ENCODE measurements at regions not wholly inside any gene's neighbourhood (a gene's known extent, or its start where the extent isn't known, plus 50 kb on each side); places are given as distances from the start of the nearest gene placed in this dataset.

DNA sequence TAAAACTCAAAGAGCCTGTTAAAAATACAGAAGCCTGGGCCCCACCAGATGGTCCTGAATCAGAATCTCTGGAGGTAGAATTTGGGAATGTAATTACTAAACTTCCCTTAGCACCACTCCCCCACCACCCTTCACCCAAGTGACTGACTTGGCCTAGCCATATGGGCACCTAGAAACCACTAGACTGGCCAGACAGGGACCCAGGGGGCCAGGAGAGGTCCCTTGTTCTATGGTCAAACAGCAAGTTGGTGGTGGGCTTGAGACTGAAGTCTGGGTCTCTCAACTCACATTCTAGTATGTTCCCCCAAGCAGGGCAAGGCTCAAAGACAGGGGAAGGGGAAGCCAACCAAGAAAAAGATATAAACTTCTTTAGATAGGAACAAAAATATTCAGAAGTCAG, 301.5 kb upstream of the TLE3 start:
- TF ChIP-seq, protein P1, sequence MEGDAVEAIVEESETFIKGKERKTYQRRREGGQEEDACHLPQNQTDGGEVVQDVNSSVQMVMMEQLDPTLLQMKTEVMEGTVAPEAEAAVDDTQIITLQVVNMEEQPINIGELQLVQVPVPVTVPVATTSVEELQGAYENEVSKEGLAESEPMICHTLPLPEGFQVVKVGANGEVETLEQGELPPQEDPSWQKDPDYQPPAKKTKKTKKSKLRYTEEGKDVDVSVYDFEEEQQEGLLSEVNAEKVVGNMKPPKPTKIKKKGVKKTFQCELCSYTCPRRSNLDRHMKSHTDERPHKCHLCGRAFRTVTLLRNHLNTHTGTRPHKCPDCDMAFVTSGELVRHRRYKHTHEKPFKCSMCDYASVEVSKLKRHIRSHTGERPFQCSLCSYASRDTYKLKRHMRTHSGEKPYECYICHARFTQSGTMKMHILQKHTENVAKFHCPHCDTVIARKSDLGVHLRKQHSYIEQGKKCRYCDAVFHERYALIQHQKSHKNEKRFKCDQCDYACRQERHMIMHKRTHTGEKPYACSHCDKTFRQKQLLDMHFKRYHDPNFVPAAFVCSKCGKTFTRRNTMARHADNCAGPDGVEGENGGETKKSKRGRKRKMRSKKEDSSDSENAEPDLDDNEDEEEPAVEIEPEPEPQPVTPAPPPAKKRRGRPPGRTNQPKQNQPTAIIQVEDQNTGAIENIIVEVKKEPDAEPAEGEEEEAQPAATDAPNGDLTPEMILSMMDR (IDR thresholded peaks at IDR 0.05): no peak
- no peaks in the 10 kb centered on the region for H3K36me3 ChIP-seq
- H3K4me1 ChIP-seq: no peaks in the 10 kb centered on the region
- DNase-seq (no peak), ATAC-seq (no peak)
- H3K4me3 ChIP-seq: no peak overlapping the region
- no peaks in the 10 kb centered on the region for H3K9me3 ChIP-seq
- H3K27ac ChIP-seq: no peak overlapping the region
- intact Hi-C loops (cut with DNase I): no loop called here
- peaks cover 0 to 16% of the 10 kb centered on the region in 2 donors for H3K27me3 ChIP-seq

DNA sequence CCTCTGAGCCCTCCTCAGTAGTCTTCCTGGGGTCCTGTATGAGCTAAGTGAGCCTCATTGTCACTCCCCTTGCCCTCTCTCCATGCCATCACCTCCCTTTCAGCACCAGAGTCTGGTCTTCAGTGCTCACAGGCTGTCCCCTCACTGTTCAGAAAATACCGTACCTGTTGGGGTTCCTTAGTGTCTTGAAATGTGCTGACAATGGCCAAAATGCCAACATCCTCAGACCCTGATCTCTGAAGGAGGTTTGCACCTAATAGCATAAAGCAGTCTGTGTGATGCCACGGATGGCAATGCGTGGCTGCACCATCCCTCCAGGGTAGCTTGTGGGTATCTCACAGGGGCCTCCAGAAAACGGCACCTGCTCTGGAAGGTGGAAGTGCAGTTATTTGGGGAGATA, 301.0 kb upstream of the TLE3 start:
- Histone ChIP-seq H3K27me3 (peaks cover 0 to 14% of the 10 kb centered on the region in 2 donors), H3K4me1 (no peaks in the 10 kb centered on the region), H3K36me3 (no peaks in the 10 kb centered on the region), H3K27ac (no peak overlapping the region), H3K9me3 (no peaks in the 10 kb centered on the region), H3K4me3 (no peak overlapping the region)
- TF ChIP-seq, protein P1 (IDR thresholded peaks at IDR 0.05): no peak
- no peak for DNase-seq
- no peak for ATAC-seq
- intact Hi-C loops (cut with DNase I): no loop called here

DNA sequence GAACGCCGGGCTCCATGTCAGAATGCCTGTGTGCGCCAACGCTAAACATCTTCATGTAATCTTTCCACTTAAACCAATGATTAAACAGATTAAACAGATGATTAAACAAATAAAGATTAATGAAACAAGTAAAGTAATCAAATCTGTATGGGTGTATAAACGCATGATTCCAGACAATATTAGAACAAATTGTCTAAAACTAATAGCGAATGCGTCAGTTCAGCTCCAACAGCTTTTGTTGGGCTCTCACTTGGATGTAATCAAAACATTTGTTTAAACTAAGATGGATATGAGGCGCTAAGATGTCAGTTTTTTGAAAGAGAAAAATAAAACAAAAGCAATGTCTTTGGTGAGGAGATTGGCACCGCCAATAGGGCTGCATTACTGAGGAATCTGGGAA, 299.1 kb upstream of the TLE3 start:
- intact Hi-C loops (cut with DNase I): no loop called here
- H3K4me3 ChIP-seq: no peak overlapping the region
- DNase-seq (no peak), ATAC-seq (no peak)
- no peaks in the 10 kb centered on the region for H3K36me3 ChIP-seq
- TF ChIP-seq, protein P1 (IDR thresholded peaks at IDR 0.05): no peak
- no peak overlapping the region for H3K27ac ChIP-seq
- no peaks in the 10 kb centered on the region for H3K4me1 ChIP-seq
- no peaks in the 10 kb centered on the region for H3K9me3 ChIP-seq
- peaks cover 0 to 10% of the 10 kb centered on the region in 2 donors for H3K27me3 ChIP-seq

GRCh38 chr15:70395164-70395563, 297.4 kb upstream of the TLE3 start:
- DNase-seq (no peak), ATAC-seq (no peak)
- Histone ChIP-seq H3K9me3 (no peaks in the 10 kb centered on the region), H3K27ac (no peak overlapping the region), H3K27me3 (peaks cover 0 to 10% of the 10 kb centered on the region in 2 donors), H3K4me1 (no peaks in the 10 kb centered on the region), H3K4me3 (no peak overlapping the region), H3K36me3 (no peaks in the 10 kb centered on the region)
- TF ChIP-seq, protein P1 (IDR thresholded peaks at IDR 0.05): no peak
- intact Hi-C loops (cut with DNase I): no loop called here

- no peaks in the 10 kb centered on the region for H3K36me3 ChIP-seq
- intact Hi-C loops (cut with DNase I): no loop called here
- peaks cover 0 to 8% of the 10 kb centered on the region in 2 donors for H3K27me3 ChIP-seq
- ATAC-seq: no peak
- no peak for DNase-seq
- no peak overlapping the region for H3K4me3 ChIP-seq
- no peaks in the 10 kb centered on the region for H3K4me1 ChIP-seq
- TF ChIP-seq, protein P1 (IDR thresholded peaks at IDR 0.05): no peak
- no peaks in the 10 kb centered on the region for H3K9me3 ChIP-seq
- H3K27ac ChIP-seq: no peak overlapping the region
Observed at GRCh38 chr15:70390723-70391122, 293.0 kb upstream of the TLE3 start.
